ENCODE measurements at regions not wholly inside any gene's neighbourhood (a gene's known extent, or its start where the extent isn't known, plus 50 kb on each side); places are given as distances from the start of the nearest gene placed in this dataset.

DNA sequence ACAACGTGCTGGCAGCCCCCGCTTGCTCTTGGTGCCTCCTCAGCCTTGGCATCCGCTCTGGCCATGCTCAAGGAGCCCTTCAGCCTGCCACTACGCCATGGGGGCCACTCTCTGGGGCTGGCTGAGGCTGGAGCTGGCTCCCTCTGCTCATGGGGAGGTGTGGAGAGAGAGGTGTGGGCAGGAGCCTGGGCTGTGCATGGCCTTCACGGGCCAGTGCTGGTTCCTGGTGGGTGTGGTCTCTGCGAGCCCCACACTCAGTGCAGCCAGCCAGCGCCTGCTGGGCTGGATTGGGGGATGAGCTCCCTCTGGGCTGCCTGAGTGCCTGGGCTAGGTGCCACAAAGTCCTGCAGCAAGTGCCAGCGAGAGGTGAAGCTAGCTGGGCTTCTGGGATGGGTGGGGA is 1289.1 kb downstream of the OLFM4 start:
- TF ChIP-seq CTCF (IDR thresholded peaks at IDR 0.05) (no peak), POLR2A (IDR thresholded peaks at IDR 0.05) (no peak)

Data from thyroid gland (tissue), 4 donors.